HL-60 (cell line): ENCODE measurements at regions not wholly inside any gene's neighbourhood (a gene's known extent, or its start where the extent isn't known, plus 50 kb on each side); places are given as distances from the start of the nearest gene placed in this dataset.

Experiments used
- DNase-seq, 2 experiments: peaks; one replicate each; pipeline ENCODE4 v3.0.0-alpha.2; 2010 to 2020; ENCODE audit warnings: low read depth in 1 of 2, low spot score in 1 of 2
- H3K27ac ChIP-seq: fragments of 250-450 bp; sonication (Bioruptor Pico); replicated peaks from 2 replicates; pipeline ENCODE4 v1.5.1; 2020; ENCODE audit warnings: mild to moderate bottlenecking, moderate library complexity
- H3K27me3 ChIP-seq: fragments of 250-450 bp; sonication (Bioruptor Pico); 2 replicates; pipeline ENCODE4 v1.5.1; 2021; ENCODE audit warnings: mild to moderate bottlenecking, moderate library complexity; ENCODE audit not compliant: insufficient read depth, poor library complexity, severe bottlenecking
- H3K4me3 ChIP-seq: replicated peaks from 2 replicates; pipeline ENCODE4 v1.5.1; 2011; ENCODE audit warnings: mild to moderate bottlenecking, control low read depth, low read length; ENCODE audit not compliant: insufficient read depth
- GABPA ChIP-seq: IDR thresholded peaks from 2 replicates; pipeline ENCODE4 v1.6.1; 2012; ENCODE audit warnings: low read depth
- POLR2AphosphoS5 ChIP-seq: IDR thresholded peaks from 2 replicates; pipeline ENCODE4 v1.6.1; 2012; ENCODE audit warnings: low read depth
- SPI1 ChIP-seq: IDR thresholded peaks from 2 replicates; pipeline ENCODE4 v1.6.1; 2012; ENCODE audit warnings: low read depth, mild to moderate bottlenecking, borderline replicate concordance
- TF ChIP-seq, protein P1 (sequence below): IDR thresholded peaks from one replicate; pipeline ENCODE4 v1.5.1; 2011; ENCODE audit warnings: low read length, control low read depth, inconsistent platforms; ENCODE audit not compliant: insufficient read depth
- TF ChIP-seq, protein P2 (sequence below): IDR thresholded peaks from 2 replicates; pipeline ENCODE4 v1.6.1; 2012; ENCODE audit warnings: low read depth; ENCODE audit not compliant: insufficient replicate concordance

DNA sequence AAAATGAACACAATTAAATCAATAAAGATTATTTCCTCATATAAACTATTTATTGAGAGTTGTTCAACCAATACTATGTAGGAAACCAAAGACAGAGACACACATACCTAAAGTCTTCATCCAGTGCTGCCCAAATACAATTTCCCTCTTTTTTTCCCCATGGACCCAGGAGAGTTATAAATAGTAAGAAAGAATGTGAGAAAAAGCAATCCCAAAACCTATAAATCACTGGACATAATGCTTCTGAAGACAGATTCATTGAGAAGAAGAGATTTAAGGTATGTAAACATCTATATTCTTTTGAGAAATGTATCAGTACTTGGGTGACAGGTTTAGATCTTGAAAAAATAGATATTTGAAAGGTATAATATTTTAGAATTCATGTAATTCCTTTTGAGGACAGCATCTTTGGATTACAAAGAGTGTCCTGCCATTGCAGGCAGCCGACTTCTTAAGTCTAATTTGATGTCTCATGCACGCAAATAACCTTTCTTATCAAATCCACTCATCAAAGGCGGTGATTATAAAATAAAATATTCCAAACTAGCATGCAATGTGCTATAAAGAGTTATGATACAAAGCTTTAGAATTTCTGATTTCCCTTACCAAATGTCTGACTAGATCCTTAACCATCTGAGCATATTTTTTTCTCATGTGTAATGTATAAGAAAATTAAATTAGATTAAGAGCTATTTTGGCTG lies 739.4 kb downstream of the LIG4 start:
- DNase-seq, result no peak
- Histone ChIP-seq H3K27me3 (no peaks in the 10 kb centered on the region), H3K27ac (no peak overlapping the region), H3K4me3 (no peak overlapping the region)
- TF ChIP-seq, protein P1, sequence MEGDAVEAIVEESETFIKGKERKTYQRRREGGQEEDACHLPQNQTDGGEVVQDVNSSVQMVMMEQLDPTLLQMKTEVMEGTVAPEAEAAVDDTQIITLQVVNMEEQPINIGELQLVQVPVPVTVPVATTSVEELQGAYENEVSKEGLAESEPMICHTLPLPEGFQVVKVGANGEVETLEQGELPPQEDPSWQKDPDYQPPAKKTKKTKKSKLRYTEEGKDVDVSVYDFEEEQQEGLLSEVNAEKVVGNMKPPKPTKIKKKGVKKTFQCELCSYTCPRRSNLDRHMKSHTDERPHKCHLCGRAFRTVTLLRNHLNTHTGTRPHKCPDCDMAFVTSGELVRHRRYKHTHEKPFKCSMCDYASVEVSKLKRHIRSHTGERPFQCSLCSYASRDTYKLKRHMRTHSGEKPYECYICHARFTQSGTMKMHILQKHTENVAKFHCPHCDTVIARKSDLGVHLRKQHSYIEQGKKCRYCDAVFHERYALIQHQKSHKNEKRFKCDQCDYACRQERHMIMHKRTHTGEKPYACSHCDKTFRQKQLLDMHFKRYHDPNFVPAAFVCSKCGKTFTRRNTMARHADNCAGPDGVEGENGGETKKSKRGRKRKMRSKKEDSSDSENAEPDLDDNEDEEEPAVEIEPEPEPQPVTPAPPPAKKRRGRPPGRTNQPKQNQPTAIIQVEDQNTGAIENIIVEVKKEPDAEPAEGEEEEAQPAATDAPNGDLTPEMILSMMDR, result no peak
- TF ChIP-seq SPI1 (no peak), GABPA (no peak), POLR2AphosphoS5 (no peak)
- TF ChIP-seq, protein P2, sequence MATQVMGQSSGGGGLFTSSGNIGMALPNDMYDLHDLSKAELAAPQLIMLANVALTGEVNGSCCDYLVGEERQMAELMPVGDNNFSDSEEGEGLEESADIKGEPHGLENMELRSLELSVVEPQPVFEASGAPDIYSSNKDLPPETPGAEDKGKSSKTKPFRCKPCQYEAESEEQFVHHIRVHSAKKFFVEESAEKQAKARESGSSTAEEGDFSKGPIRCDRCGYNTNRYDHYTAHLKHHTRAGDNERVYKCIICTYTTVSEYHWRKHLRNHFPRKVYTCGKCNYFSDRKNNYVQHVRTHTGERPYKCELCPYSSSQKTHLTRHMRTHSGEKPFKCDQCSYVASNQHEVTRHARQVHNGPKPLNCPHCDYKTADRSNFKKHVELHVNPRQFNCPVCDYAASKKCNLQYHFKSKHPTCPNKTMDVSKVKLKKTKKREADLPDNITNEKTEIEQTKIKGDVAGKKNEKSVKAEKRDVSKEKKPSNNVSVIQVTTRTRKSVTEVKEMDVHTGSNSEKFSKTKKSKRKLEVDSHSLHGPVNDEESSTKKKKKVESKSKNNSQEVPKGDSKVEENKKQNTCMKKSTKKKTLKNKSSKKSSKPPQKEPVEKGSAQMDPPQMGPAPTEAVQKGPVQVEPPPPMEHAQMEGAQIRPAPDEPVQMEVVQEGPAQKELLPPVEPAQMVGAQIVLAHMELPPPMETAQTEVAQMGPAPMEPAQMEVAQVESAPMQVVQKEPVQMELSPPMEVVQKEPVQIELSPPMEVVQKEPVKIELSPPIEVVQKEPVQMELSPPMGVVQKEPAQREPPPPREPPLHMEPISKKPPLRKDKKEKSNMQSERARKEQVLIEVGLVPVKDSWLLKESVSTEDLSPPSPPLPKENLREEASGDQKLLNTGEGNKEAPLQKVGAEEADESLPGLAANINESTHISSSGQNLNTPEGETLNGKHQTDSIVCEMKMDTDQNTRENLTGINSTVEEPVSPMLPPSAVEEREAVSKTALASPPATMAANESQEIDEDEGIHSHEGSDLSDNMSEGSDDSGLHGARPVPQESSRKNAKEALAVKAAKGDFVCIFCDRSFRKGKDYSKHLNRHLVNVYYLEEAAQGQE, result no peak

DNA sequence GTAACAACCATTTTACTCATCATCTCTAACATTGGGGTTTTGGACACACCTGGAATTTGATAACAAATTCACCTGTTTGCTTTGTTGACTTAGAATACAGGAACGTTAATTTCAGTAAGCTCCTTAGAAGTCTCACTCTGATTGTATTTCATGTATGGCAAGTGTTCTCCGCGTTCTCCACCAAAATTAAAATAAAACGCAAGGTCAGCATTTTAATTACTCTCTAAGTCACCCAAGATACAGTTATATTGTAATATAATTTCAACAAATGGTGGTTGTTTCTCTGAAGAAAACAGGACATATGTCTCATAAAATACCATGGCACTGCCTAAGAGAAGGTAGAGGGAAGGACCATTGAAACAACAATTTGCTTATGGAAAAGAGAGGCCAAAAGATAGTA lies 742.1 kb downstream of the LIG4 start:
- Histone ChIP-seq H3K4me3 (no peak overlapping the region), H3K27ac (no peak overlapping the region), H3K27me3 (no peaks in the 10 kb centered on the region)
- TF ChIP-seq, protein P2, result no peak
- TF ChIP-seq POLR2AphosphoS5 (no peak), GABPA (no peak), SPI1 (no peak)
- TF ChIP-seq, protein P1, result no peak
- no peak for DNase-seq

DNA sequence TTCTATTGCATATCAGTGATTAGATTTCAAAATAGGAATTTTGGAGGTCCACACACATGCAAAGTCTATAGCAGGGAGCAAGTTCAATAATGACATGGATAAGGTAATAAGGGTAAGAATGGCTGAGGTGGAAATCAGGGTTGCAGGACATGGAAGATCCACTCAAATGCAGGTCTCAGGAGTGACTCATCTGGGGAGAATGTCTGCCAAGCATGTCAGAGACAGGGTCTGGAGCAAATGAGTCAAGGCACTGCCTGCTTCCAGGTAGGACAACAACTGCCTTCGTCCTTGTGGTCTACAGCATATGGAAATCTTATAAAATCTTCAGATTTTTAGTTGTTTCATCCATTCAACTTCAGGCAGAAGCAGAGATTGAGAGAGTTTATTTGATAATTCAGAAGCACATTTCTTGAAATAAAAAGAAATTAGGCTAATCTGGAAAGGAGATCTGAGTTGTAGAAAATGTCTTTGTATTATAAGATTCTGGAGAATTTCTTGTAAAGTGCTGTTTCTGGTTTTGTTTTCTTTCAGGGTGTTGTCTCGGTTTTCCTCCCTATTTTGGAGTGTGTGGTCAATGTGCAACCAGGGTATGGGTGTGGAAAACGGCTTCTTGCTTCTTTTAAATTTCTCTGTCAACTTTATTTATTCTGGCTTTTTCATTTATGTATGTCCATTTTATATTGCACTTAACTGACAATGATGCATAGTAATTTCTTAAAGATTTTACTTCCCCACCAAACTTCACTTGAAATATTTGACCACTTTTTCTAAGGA lies 748.8 kb downstream of the LIG4 start:
- Histone ChIP-seq H3K27ac (no peak overlapping the region), H3K4me3 (no peak overlapping the region), H3K27me3 (no peaks in the 10 kb centered on the region)
- DNase-seq, result no peak
- TF ChIP-seq SPI1, result no peak
- TF ChIP-seq, protein P2, result no peak
- TF ChIP-seq GABPA, result no peak
- TF ChIP-seq POLR2AphosphoS5, result no peak
- TF ChIP-seq, protein P1, result no peak
